ENCODE measurements at regions not wholly inside any gene's neighbourhood (a gene's known extent, or its start where the extent isn't known, plus 50 kb on each side); places are given as distances from the start of the nearest gene placed in this dataset.

GRCh38 chr12:60935981-60936761 lies 1324.0 kb upstream of the USP15 start:
- DNase-seq: no peak

GRCh38 chr12:60947533-60947932 lies 1312.7 kb upstream of the USP15 start:
- no peak for DNase-seq

- no peak for DNase-seq
Measured at GRCh38 chr12:60967128-60967527, 1293.1 kb upstream of the USP15 start.

- no peak for DNase-seq
Measured at GRCh38 chr12:60977966-60978365, 1282.2 kb upstream of the USP15 start.

- no peak for DNase-seq
Measured at GRCh38 chr12:60980558-60980957, 1279.6 kb upstream of the USP15 start.

GRCh38 chr12:60981473-60981872 lies 1278.7 kb upstream of the USP15 start:
- DNase-seq: no peak

GRCh38 chr12:60992087-60992486 lies 1268.1 kb upstream of the USP15 start:
- no peak for DNase-seq

GRCh38 chr12:60995256-60995825 lies 1264.9 kb upstream of the USP15 start:
- DNase-seq: no peak

GRCh38 chr12:60997869-60998378 lies 1262.3 kb upstream of the USP15 start:
- no peak for DNase-seq

- no peak for DNase-seq
Measured at GRCh38 chr12:61009192-61009591, 1251.0 kb upstream of the USP15 start.

GRCh38 chr12:61011767-61012423 lies 1248.3 kb upstream of the USP15 start:
- DNase-seq: no peak

GRCh38 chr12:61018571-61018970 lies 1241.6 kb upstream of the USP15 start:
- DNase-seq: no peak

- no peak for DNase-seq
Measured at GRCh38 chr12:61023231-61023630, 1237.0 kb upstream of the USP15 start.

GRCh38 chr12:61029516-61029915 lies 1230.7 kb upstream of the USP15 start:
- no peak for DNase-seq

GRCh38 chr12:61037792-61038191 lies 1222.4 kb upstream of the USP15 start:
- DNase-seq: no peak

GRCh38 chr12:61043838-61044237 lies 1216.4 kb upstream of the USP15 start:
- DNase-seq: no peak

- DNase-seq: no peak
Measured at GRCh38 chr12:61044766-61045165, 1215.4 kb upstream of the USP15 start.

GRCh38 chr12:61070640-61071414 lies 1189.4 kb upstream of the USP15 start:
- DNase-seq: no peak

GRCh38 chr12:61072717-61073116 lies 1187.5 kb upstream of the USP15 start:
- no peak for DNase-seq

GRCh38 chr12:61095111-61095510 lies 1165.1 kb upstream of the USP15 start:
- no peak for DNase-seq

- DNase-seq: peak in 1 of 2 experiments; percentile 11
Measured at GRCh38 chr12:61098031-61098580, 1162.1 kb upstream of the USP15 start.

GRCh38 chr12:61107118-61107517 lies 1153.1 kb upstream of the USP15 start:
- DNase-seq: no peak

- DNase-seq: no peak
Measured at GRCh38 chr12:61111218-61111617, 1149.0 kb upstream of the USP15 start.
